CD4-positive, alpha-beta memory T cell (primary cell): ENCODE measurements at regions not wholly inside any gene's neighbourhood (a gene's known extent, or its start where the extent isn't known, plus 50 kb on each side); places are given as distances from the start of the nearest gene placed in this dataset.
"Not testable (repeated sequence)": the region's sequence is repeated elsewhere in the genome, so short reads cannot be mapped to it uniquely, and the experiment has no call there.

Experiments
- CTCF ChIA-PET: fragments of 350-600 bp; sonication (Branson Sonifier 250); formaldehyde crosslinking; loops from one replicate; lab custom pipeline; 2021; ENCODE audit warnings: inconsistent platforms; ENCODE audit not compliant: partially characterized antibody; lab: Charles Lee
- POLR2A ChIA-PET: fragments of 350-600 bp; sonication (Branson Sonifier 250); formaldehyde crosslinking; loops from one replicate; lab custom pipeline; 2021; ENCODE audit not compliant: partially characterized antibody; lab: Charles Lee
- DNase-seq, 5 donors: peaks; one replicate each; pipeline versions ENCODE4 v3.0.0 to v3.0.0-alpha.2; 2020 to 2022; ENCODE audit warnings: mixed read lengths in 1 of 5
- H3K27ac ChIP-seq: one replicate; pipeline ENCODE4 v1.7.0; 2013; ENCODE audit warnings: low read depth, low read length
- H3K27me3 ChIP-seq: 2 replicates; pipeline ENCODE4 v1.7.0; 2013; ENCODE audit warnings: mild to moderate bottlenecking, low read length, moderate library complexity; ENCODE audit not compliant: insufficient read depth
- H3K36me3 ChIP-seq: 2 replicates; pipeline ENCODE4 v1.7.0; 2013; ENCODE audit warnings: mild to moderate bottlenecking, low read length, moderate library complexity; ENCODE audit not compliant: insufficient read depth
- H3K4me1 ChIP-seq: 2 replicates; pipeline ENCODE4 v1.7.0; 2013; ENCODE audit warnings: mild to moderate bottlenecking, low read length, moderate library complexity; ENCODE audit not compliant: insufficient read depth
- H3K4me3 ChIP-seq, 2 donors: one replicate each; pipeline ENCODE4 v1.7.0; 2013; ENCODE audit warnings: low read length in 2 of 2, mild to moderate bottlenecking in 1 of 2
- H3K9me3 ChIP-seq, 2 donors: one replicate each; pipeline ENCODE4 v1.7.0; 2013; ENCODE audit warnings: low read length in 2 of 2, control low read depth in 1 of 2; ENCODE audit not compliant: control insufficient read depth in 1 of 2
- H3K27ac Mint-ChIP-seq, 7 donors: one replicate each; pipeline ENCODE4 v1.8.0; 2020 to 2021; ENCODE audit warnings: mixed read lengths in 7 of 7, mild to moderate bottlenecking in 6 of 7, inconsistent platforms in 3 of 7, moderate library complexity in 3 of 7
- H3K27me3 Mint-ChIP-seq, 2 donors: one replicate each; pipeline ENCODE4 v1.8.0; 2020 to 2021; ENCODE audit warnings: mixed read lengths in 2 of 2
- H3K36me3 Mint-ChIP-seq, 2 donors: one replicate each; pipeline ENCODE4 v1.8.0; 2020 to 2021; ENCODE audit warnings: mixed read lengths in 2 of 2, inconsistent platforms in 1 of 2, mild to moderate bottlenecking in 1 of 2
- H3K4me1 Mint-ChIP-seq, 4 donors: one replicate each; pipeline ENCODE4 v1.8.0; 2020 to 2021; ENCODE audit warnings: mixed read lengths in 4 of 4, mild to moderate bottlenecking in 1 of 4
- H3K4me3 Mint-ChIP-seq, 8 donors: one replicate each; pipeline ENCODE4 v1.8.0; 2020 to 2021; ENCODE audit warnings: mixed read lengths in 8 of 8, mild to moderate bottlenecking in 7 of 8, moderate library complexity in 6 of 8, inconsistent platforms in 3 of 8
- H3K9me3 Mint-ChIP-seq, 8 donors: one replicate each; pipeline ENCODE4 v1.8.0; 2020 to 2021; ENCODE audit warnings: mixed read lengths in 8 of 8, mild to moderate bottlenecking in 5 of 8, inconsistent platforms in 3 of 8, moderate library complexity in 1 of 8
- intact Hi-C: fragments of 100-400 bp; cut with micrococcal nuclease; formaldehyde crosslinking; loops from one replicate; pipeline ENCODE4 v1.15.1; 2023

GRCh38 chr2:95668934-95669333, 77.1 kb downstream of the TRIM43 start:
- intact Hi-C loops, CTCF ChIA-PET, H3K4me3 Mint-ChIP-seq, H3K4me3 ChIP-seq, H3K9me3 Mint-ChIP-seq, H3K36me3 ChIP-seq, H3K9me3 ChIP-seq, POLR2A ChIA-PET, H3K27ac ChIP-seq, DNase-seq, H3K27me3 ChIP-seq, H3K4me1 ChIP-seq, H3K36me3 Mint-ChIP-seq: not testable (repeated sequence)
- Mint-ChIP-seq H3K4me1 (peaks cover 3 to 16% (median 10%) of the 10 kb centered on the region in 4 donors), H3K27me3 (peaks cover 4 to 12% of the 10 kb centered on the region in 2 donors), H3K27ac (peak overlapping the region in 3 of 7 donors; percentile 0 to 71 (median 4))

GRCh38 chr2:95669441-95669991, 77.7 kb downstream of the TRIM43 start:
- Histone ChIP-seq H3K27ac (no peak overlapping the region), H3K27me3 (no peaks in the 10 kb centered on the region), H3K4me1 (no peaks in the 10 kb centered on the region), H3K4me3 (no peak overlapping the region), H3K36me3 (no peaks in the 10 kb centered on the region), H3K9me3 (no peaks in the 10 kb centered on the region)
- POLR2A ChIA-PET, result no interaction called here
- CTCF ChIA-PET, result no interaction called here
- no peaks in the 10 kb centered on the region for H3K9me3 Mint-ChIP-seq
- peak overlapping the region in 1 of 7 donors; percentile 0 for H3K27ac Mint-ChIP-seq
- no peak overlapping the region for H3K4me3 Mint-ChIP-seq
- no peak for DNase-seq
- H3K27me3 Mint-ChIP-seq, result peaks cover 4 to 7% of the 10 kb centered on the region in 2 donors
- intact Hi-C loops, result no loop called here
- H3K4me1 Mint-ChIP-seq, result peaks cover 3 to 16% (median 10%) of the 10 kb centered on the region in 4 donors
- no peaks in the 10 kb centered on the region for H3K36me3 Mint-ChIP-seq

DNA sequence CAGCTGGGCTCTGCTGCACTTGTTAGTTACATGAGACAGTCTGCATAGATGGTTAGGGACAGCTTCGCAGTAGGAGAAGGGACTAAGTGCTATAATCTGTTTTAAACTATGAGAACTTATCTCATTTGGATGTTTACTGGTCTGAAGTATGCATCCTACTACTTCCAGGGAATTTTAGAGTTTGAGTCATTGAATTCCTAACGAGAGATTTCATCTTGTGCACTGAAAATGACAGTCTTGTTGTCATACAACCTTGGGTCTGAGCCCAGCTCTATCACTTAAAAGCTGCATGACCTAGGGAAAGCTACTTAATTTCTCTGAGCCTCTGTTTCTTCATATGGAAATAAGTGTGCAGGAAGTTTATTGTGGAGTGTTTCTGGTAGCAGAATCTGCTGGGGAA, 78.4 kb downstream of the TRIM43 start:
- peak overlapping the region in 1 of 7 donors; percentile 60 for H3K27ac Mint-ChIP-seq
- H3K36me3 Mint-ChIP-seq, result no peaks in the 10 kb centered on the region
- no peak overlapping the region for H3K4me3 Mint-ChIP-seq
- no peaks in the 10 kb centered on the region for H3K36me3 ChIP-seq
- peaks cover 3 to 16% (median 10%) of the 10 kb centered on the region in 4 donors for H3K4me1 Mint-ChIP-seq
- no peak for DNase-seq
- H3K9me3 ChIP-seq, result no peaks in the 10 kb centered on the region
- no peaks in the 10 kb centered on the region for H3K4me1 ChIP-seq
- ChIA-PET POLR2A (no interaction called here), CTCF (no interaction called here)
- H3K27ac ChIP-seq, result no peak overlapping the region
- H3K27me3 Mint-ChIP-seq, result peaks cover 4% of the 10 kb centered on the region in 2 donors
- H3K4me3 ChIP-seq, result no peak overlapping the region
- intact Hi-C loops, result no loop called here
- H3K27me3 ChIP-seq, result no peaks in the 10 kb centered on the region
- H3K9me3 Mint-ChIP-seq, result no peaks in the 10 kb centered on the region

GRCh38 chr2:95670686-95671085, 78.9 kb downstream of the TRIM43 start:
- no peak overlapping the region for H3K27ac Mint-ChIP-seq
- H3K36me3 Mint-ChIP-seq, result no peaks in the 10 kb centered on the region
- Histone ChIP-seq H3K9me3 (no peaks in the 10 kb centered on the region), H3K36me3 (no peaks in the 10 kb centered on the region), H3K4me3 (no peak overlapping the region), H3K4me1 (no peaks in the 10 kb centered on the region), H3K27me3 (no peaks in the 10 kb centered on the region), H3K27ac (no peak overlapping the region)
- no peak overlapping the region for H3K4me3 Mint-ChIP-seq
- H3K27me3 Mint-ChIP-seq, result peaks cover 5 to 6% of the 10 kb centered on the region in 2 donors
- CTCF ChIA-PET, result no interaction called here
- no peak for DNase-seq
- H3K9me3 Mint-ChIP-seq, result no peaks in the 10 kb centered on the region
- intact Hi-C loops, result no loop called here
- POLR2A ChIA-PET, result no interaction called here
- H3K4me1 Mint-ChIP-seq, result peaks cover 3 to 16% (median 10%) of the 10 kb centered on the region in 4 donors

GRCh38 chr2:95671171-95671570, 79.4 kb downstream of the TRIM43 start:
- H3K27ac Mint-ChIP-seq, H3K4me1 ChIP-seq, H3K9me3 Mint-ChIP-seq, H3K4me3 Mint-ChIP-seq, H3K27me3 ChIP-seq, H3K36me3 ChIP-seq, H3K9me3 ChIP-seq, H3K27ac ChIP-seq, intact Hi-C loops, H3K27me3 Mint-ChIP-seq, CTCF ChIA-PET, H3K36me3 Mint-ChIP-seq, H3K4me3 ChIP-seq, DNase-seq, POLR2A ChIA-PET: not testable (repeated sequence)
- peaks cover 3 to 16% (median 10%) of the 10 kb centered on the region in 4 donors for H3K4me1 Mint-ChIP-seq

GRCh38 chr2:95671992-95672391, 80.2 kb downstream of the TRIM43 start:
- peaks cover 3 to 16% (median 10%) of the 10 kb centered on the region in 4 donors for H3K4me1 Mint-ChIP-seq
- H3K4me1 ChIP-seq, H3K36me3 ChIP-seq, H3K36me3 Mint-ChIP-seq, intact Hi-C loops, H3K27me3 ChIP-seq, DNase-seq, H3K27me3 Mint-ChIP-seq, POLR2A ChIA-PET, H3K27ac ChIP-seq, H3K4me3 Mint-ChIP-seq, CTCF ChIA-PET, H3K9me3 Mint-ChIP-seq, H3K4me3 ChIP-seq, H3K9me3 ChIP-seq: not testable (repeated sequence)
- H3K27ac Mint-ChIP-seq, result peak overlapping the region in 1 of 7 donors; percentile 40

GRCh38 chr2:95672500-95672899, 80.7 kb downstream of the TRIM43 start:
- DNase-seq, H3K27ac ChIP-seq, H3K4me3 Mint-ChIP-seq, H3K36me3 ChIP-seq, H3K36me3 Mint-ChIP-seq, H3K9me3 ChIP-seq, H3K4me3 ChIP-seq, H3K27ac Mint-ChIP-seq, H3K27me3 Mint-ChIP-seq, H3K9me3 Mint-ChIP-seq, POLR2A ChIA-PET, intact Hi-C loops, H3K4me1 ChIP-seq, H3K27me3 ChIP-seq, CTCF ChIA-PET: not testable (repeated sequence)
- peaks cover 3 to 16% (median 10%) of the 10 kb centered on the region in 4 donors for H3K4me1 Mint-ChIP-seq

GRCh38 chr2:95674186-95674585, 82.4 kb downstream of the TRIM43 start:
- H3K27me3 ChIP-seq, result no peaks in the 10 kb centered on the region
- no peak overlapping the region for H3K4me3 Mint-ChIP-seq
- peaks cover 6 to 11% of the 10 kb centered on the region in 2 donors for H3K27me3 Mint-ChIP-seq

More at GRCh38 chr2:95674186-95674585, 82.4 kb downstream of the TRIM43 start:
- ChIA-PET POLR2A (no interaction called here), CTCF (no interaction called here)
- Histone ChIP-seq H3K4me3 (no peak overlapping the region), H3K27ac (no peak overlapping the region), H3K4me1 (no peaks in the 10 kb centered on the region), H3K9me3 (no peaks in the 10 kb centered on the region), H3K36me3 (no peaks in the 10 kb centered on the region)
- no peak for DNase-seq
- H3K9me3 Mint-ChIP-seq, result no peaks in the 10 kb centered on the region
- H3K4me1 Mint-ChIP-seq, result peaks cover 0 to 4% (median 3%) of the 10 kb centered on the region in 4 donors
- H3K27ac Mint-ChIP-seq, result no peak overlapping the region
- H3K36me3 Mint-ChIP-seq, result no peaks in the 10 kb centered on the region
- intact Hi-C loops, result no loop called here
